ENCODE measurements at regions not wholly inside any gene's neighbourhood (a gene's known extent, or its start where the extent isn't known, plus 50 kb on each side); places are given as distances from the start of the nearest gene placed in this dataset.

DNA sequence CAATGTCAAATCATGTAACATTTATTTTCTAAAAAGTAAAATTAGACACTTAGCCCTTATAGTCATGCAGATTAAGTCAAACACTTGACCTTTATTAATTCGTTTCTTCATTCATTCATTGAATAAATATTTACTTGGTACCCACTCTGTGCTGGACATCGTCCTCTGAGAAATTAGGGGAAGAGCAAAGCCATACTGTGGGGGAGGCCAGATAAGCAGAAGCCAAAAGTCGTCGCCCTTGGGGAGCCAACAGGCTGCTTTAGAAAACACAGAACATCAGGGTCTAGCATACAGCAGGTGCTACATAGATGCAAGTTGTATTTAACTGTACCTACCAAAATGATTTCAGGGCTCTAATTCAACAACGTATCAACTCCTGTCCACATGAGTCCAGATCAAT, 66.1 kb upstream of the PROX1 start:
- Histone ChIP-seq H3K9ac (ENCODE audit: low read depth, low read length) (no peak overlapping the region), H3K4me1 (ENCODE audit: control insufficient read depth, insufficient read depth, low read length) (no peaks in the 10 kb centered on the region), H3K4me2 (ENCODE audit: low read length) (no peak overlapping the region), H3K4me3 (ENCODE audit: low read length) (no peak overlapping the region), H3K9me3 (replicated peaks; ENCODE audit: low read length) (no peaks in the 10 kb centered on the region), H3K36me3 (ENCODE audit: insufficient read depth, low read length) (no peaks in the 10 kb centered on the region), H3K27me3 (ENCODE audit: control insufficient read depth, insufficient read depth, low read length) (no peaks in the 10 kb centered on the region)

DNA sequence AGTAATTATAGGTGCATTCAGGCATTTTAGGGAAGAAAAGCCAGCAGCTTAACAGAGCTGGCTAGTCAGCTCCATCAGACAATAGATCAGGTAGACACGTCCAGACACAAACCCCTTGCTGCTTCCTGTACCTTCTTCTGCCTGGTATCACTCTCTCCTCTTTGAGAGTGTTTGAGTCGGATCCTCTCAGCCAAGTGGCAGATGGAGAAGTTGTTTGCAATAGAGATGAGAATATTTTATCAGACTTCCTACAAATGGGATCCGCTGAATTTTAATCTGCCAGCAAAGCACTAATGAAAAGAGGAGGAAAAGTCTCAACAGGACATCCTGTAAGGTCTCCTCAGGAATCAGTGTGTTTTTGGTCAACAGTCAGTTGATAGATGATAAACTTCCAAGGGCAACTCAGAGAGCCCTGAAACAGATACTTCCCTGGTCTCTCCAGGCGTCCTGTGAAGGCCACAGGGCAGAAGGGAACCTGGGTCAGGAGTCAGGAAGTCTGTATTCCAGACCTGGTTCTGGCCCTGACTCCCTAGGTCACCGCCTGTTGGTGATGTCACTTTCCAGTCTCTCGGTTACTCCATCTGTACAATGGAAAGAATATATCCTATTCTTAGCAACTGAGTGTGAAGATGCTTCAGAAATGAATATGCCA, 62.1 kb upstream of the PROX1 start:
- H3K4me2 ChIP-seq (ENCODE audit: low read length), result no peak overlapping the region
- no peak overlapping the region for H3K9ac ChIP-seq (ENCODE audit: low read depth, low read length)
- no peaks in the 10 kb centered on the region for H3K4me1 ChIP-seq (ENCODE audit: control insufficient read depth, insufficient read depth, low read length)
- no peak overlapping the region for H3K4me3 ChIP-seq (ENCODE audit: low read length)
- no peaks in the 10 kb centered on the region for H3K9me3 ChIP-seq (replicated peaks; ENCODE audit: low read length)
- H3K27me3 ChIP-seq (ENCODE audit: control insufficient read depth, insufficient read depth, low read length), result peaks cover 5% of the 10 kb centered on the region
- H3K36me3 ChIP-seq (ENCODE audit: insufficient read depth, low read length), result no peaks in the 10 kb centered on the region

DNA sequence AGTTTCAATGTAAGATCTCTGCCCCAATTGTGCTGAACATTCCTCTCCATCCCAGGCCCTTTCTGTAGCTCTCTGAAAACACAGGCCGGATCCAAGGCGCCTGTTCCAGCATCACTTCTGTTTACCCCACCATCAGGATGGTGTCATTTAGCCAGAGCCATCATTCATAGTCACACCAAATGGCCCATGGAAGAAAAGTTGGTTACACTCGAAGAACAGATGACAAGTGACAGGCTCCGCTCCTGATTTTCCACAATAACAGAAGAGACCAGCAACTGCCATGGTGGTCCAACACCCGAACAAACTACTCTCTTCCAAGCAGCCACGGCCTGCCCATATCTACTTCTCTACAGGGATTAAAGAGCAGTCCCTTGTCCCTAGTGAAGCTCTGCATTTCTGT, 59.9 kb upstream of the PROX1 start:
- no peak overlapping the region for H3K4me3 ChIP-seq (ENCODE audit: low read length)
- H3K27me3 ChIP-seq (ENCODE audit: control insufficient read depth, insufficient read depth, low read length), result peaks cover 10% of the 10 kb centered on the region
- no peak overlapping the region for H3K4me2 ChIP-seq (ENCODE audit: low read length)
- H3K9me3 ChIP-seq (replicated peaks; ENCODE audit: low read length), result no peaks in the 10 kb centered on the region
- no peak overlapping the region for H3K9ac ChIP-seq (ENCODE audit: low read depth, low read length)
- H3K36me3 ChIP-seq (ENCODE audit: insufficient read depth, low read length), result no peaks in the 10 kb centered on the region
- H3K4me1 ChIP-seq (ENCODE audit: control insufficient read depth, insufficient read depth, low read length), result no peaks in the 10 kb centered on the region

DNA sequence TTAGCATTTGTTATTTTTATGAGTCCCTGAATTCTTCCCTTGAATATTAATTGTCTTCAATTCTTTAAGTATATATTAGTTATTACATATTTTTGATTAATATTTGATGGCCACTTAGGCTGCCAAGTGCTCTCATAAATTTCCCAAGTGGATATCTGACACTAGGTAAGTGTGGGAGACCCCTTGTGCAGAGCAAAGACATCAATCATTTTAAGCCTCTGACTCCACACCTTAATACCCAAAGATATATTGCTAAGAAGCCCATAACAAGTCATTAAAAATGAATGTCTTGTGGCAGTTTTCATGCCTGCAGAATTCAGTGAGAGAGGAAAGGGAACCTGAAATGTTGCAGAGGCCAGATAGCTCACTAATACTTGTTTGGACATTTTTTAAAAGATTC, 58.4 kb upstream of the PROX1 start:
- no peaks in the 10 kb centered on the region for H3K4me1 ChIP-seq (ENCODE audit: control insufficient read depth, insufficient read depth, low read length)
- peaks cover 16% of the 10 kb centered on the region for H3K27me3 ChIP-seq (ENCODE audit: control insufficient read depth, insufficient read depth, low read length)
- no peak overlapping the region for H3K4me3 ChIP-seq (ENCODE audit: low read length)
- H3K36me3 ChIP-seq (ENCODE audit: insufficient read depth, low read length), result no peaks in the 10 kb centered on the region
- no peaks in the 10 kb centered on the region for H3K9me3 ChIP-seq (replicated peaks; ENCODE audit: low read length)
- no peak overlapping the region for H3K4me2 ChIP-seq (ENCODE audit: low read length)
- H3K9ac ChIP-seq (ENCODE audit: low read depth, low read length), result no peak overlapping the region

DNA sequence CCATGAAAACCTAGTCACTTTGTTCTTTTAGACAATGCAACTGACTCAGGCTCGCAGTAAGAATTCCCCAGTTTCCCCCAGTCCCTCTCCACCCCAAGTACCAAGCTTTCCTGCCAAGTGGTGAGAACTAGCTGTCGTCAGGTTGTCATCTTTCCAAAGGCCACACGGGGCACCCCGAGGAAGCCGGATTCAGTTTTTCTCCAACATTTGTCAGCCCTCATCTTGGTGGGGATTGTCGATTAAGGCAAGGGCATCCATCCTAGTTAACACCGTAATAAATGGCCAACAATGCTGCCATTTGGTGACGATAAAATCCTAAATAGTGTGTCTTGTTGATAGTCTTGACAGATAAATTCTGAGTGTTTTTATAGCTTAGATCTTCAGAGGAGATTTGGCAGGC, 55.9 kb upstream of the PROX1 start:
- H3K4me3 ChIP-seq (ENCODE audit: low read length), result no peak overlapping the region
- H3K27me3 ChIP-seq (ENCODE audit: control insufficient read depth, insufficient read depth, low read length), result peaks cover 18% of the 10 kb centered on the region
- H3K4me2 ChIP-seq (ENCODE audit: low read length), result no peak overlapping the region
- H3K4me1 ChIP-seq (ENCODE audit: control insufficient read depth, insufficient read depth, low read length), result no peaks in the 10 kb centered on the region
- no peaks in the 10 kb centered on the region for H3K9me3 ChIP-seq (replicated peaks; ENCODE audit: low read length)
- no peaks in the 10 kb centered on the region for H3K36me3 ChIP-seq (ENCODE audit: insufficient read depth, low read length)
- no peak overlapping the region for H3K9ac ChIP-seq (ENCODE audit: low read depth, low read length)

DNA sequence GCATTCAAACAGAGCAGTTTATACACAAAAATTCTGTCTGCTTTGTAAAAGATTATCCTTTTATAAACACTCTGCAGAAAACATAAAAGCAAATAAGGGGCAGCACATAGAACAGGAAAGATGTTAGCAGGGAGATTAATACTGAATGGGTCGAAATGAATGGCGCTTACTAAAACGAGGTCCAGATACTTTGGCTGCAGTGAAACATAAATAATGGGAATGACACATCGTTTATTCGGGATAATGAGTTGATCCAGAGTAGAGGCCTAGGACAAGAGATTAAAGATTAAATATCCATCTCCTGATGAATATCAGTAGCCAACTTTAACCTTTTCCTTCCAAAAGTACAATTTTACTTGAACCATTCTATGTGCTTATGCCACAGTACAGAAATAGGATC, 54.4 kb upstream of the PROX1 start:
- no peaks in the 10 kb centered on the region for H3K4me1 ChIP-seq (ENCODE audit: control insufficient read depth, insufficient read depth, low read length)
- H3K27me3 ChIP-seq (ENCODE audit: control insufficient read depth, insufficient read depth, low read length), result peaks cover 18% of the 10 kb centered on the region
- H3K36me3 ChIP-seq (ENCODE audit: insufficient read depth, low read length), result no peaks in the 10 kb centered on the region
- no peak overlapping the region for H3K4me3 ChIP-seq (ENCODE audit: low read length)
- H3K9me3 ChIP-seq (replicated peaks; ENCODE audit: low read length), result no peaks in the 10 kb centered on the region
- H3K9ac ChIP-seq (ENCODE audit: low read depth, low read length), result no peak overlapping the region
- H3K4me2 ChIP-seq (ENCODE audit: low read length), result no peak overlapping the region

DNA sequence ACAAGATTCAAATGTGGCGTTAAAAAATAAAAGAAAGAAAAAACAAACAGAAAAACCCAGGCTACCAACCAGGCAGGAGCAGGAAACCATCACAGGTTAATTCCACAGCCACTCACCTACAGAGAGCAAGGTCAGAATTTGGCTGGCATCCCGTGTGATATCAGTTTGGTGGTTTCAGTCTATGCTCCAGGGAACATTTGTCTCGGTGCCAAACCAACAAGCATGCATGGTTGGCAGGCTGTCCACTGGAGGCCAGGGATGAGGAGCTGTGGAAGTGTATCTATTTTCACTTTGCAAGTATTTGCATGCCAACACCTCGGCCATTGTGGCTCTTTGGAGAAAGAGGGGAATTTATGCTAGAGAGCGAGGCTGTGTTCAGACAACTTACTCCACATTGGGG, 53.1 kb upstream of the PROX1 start:
- no peak overlapping the region for H3K4me2 ChIP-seq (ENCODE audit: low read length)
- H3K4me3 ChIP-seq (ENCODE audit: low read length), result no peak overlapping the region
- H3K4me1 ChIP-seq (ENCODE audit: control insufficient read depth, insufficient read depth, low read length), result no peaks in the 10 kb centered on the region
- peaks cover 13% of the 10 kb centered on the region for H3K27me3 ChIP-seq (ENCODE audit: control insufficient read depth, insufficient read depth, low read length)
- H3K36me3 ChIP-seq (ENCODE audit: insufficient read depth, low read length), result no peaks in the 10 kb centered on the region
- H3K9ac ChIP-seq (ENCODE audit: low read depth, low read length), result no peak overlapping the region
- no peaks in the 10 kb centered on the region for H3K9me3 ChIP-seq (replicated peaks; ENCODE audit: low read length)

DNA sequence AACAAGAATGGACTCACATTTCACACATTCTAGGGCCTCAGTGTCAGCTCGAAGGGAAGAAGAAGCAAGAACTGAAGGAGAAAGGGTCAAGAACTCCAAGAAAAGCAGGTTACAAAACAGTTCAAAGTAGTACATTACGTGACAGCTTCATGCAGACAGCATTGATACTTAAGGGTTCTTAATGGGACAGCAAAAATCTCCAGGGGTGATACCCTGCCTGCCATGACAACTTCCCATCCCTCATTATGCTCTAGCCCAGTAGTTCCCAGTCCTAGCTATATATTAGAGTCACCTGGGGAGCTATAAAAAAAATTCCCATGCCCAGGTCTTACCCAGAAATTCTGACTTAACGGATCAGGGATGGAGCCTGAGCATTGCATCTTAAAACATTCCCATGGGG, 51.2 kb upstream of the PROX1 start:
- no peak overlapping the region for H3K4me3 ChIP-seq (ENCODE audit: low read length)
- H3K4me1 ChIP-seq (ENCODE audit: control insufficient read depth, insufficient read depth, low read length), result no peaks in the 10 kb centered on the region

More for the DNA sequence above, 51.2 kb upstream of the PROX1 start:
- Histone ChIP-seq H3K9me3 (replicated peaks; ENCODE audit: low read length) (no peaks in the 10 kb centered on the region), H3K9ac (ENCODE audit: low read depth, low read length) (no peak overlapping the region), H3K4me2 (ENCODE audit: low read length) (no peak overlapping the region), H3K36me3 (ENCODE audit: insufficient read depth, low read length) (no peaks in the 10 kb centered on the region), H3K27me3 (ENCODE audit: control insufficient read depth, insufficient read depth, low read length) (peaks cover 8% of the 10 kb centered on the region)
